ENCODE measurements at regions not wholly inside any gene's neighbourhood (a gene's known extent, or its start where the extent isn't known, plus 50 kb on each side); places are given as distances from the start of the nearest gene placed in this dataset.
"Not testable (repeated sequence)": the region's sequence is repeated elsewhere in the genome, so short reads cannot be mapped to it uniquely, and the experiment has no call there.

GRCh38 chr7:145795132-145795531, 321.5 kb upstream of the CNTNAP2 start:
- no peak for DNase-seq (ENCODE audit: low read depth)

GRCh38 chr7:145784809-145785780, 331.5 kb upstream of the CNTNAP2 start:
- DNase-seq (ENCODE audit: low read depth): no peak

- DNase-seq (ENCODE audit: low read depth): not testable (repeated sequence)
Measured at GRCh38 chr7:145781388-145781787, 335.2 kb upstream of the CNTNAP2 start.

- DNase-seq (ENCODE audit: low read depth): no peak
Measured at GRCh38 chr7:145779140-145779539, 337.5 kb upstream of the CNTNAP2 start.

GRCh38 chr7:145774777-145775176, 341.8 kb upstream of the CNTNAP2 start:
- no peak for DNase-seq (ENCODE audit: low read depth)

GRCh38 chr7:145753004-145753403, 363.6 kb upstream of the CNTNAP2 start:
- DNase-seq (ENCODE audit: low read depth): no peak

GRCh38 chr7:145737617-145738016, 379.0 kb upstream of the CNTNAP2 start:
- DNase-seq (ENCODE audit: low read depth): no peak

- DNase-seq (ENCODE audit: low read depth): no peak
Measured at GRCh38 chr7:145735061-145735460, 381.5 kb upstream of the CNTNAP2 start.

GRCh38 chr7:145732521-145732920, 384.1 kb upstream of the CNTNAP2 start:
- DNase-seq (ENCODE audit: low read depth): no peak

GRCh38 chr7:145729691-145730090, 386.9 kb upstream of the CNTNAP2 start:
- no peak for DNase-seq (ENCODE audit: low read depth)

GRCh38 chr7:145718129-145718528, 398.5 kb upstream of the CNTNAP2 start:
- DNase-seq (ENCODE audit: low read depth): no peak

GRCh38 chr7:145700488-145700887, 416.1 kb upstream of the CNTNAP2 start:
- no peak for DNase-seq (ENCODE audit: low read depth)

- DNase-seq (ENCODE audit: low read depth): no peak
Measured at GRCh38 chr7:145698526-145699262, 417.9 kb upstream of the CNTNAP2 start.

- not testable (repeated sequence) for DNase-seq (ENCODE audit: low read depth)
Measured at GRCh38 chr7:145697412-145698107, 419.0 kb upstream of the CNTNAP2 start.

- no peak for DNase-seq (ENCODE audit: low read depth)
Measured at GRCh38 chr7:145696071-145696470, 420.5 kb upstream of the CNTNAP2 start.

- DNase-seq (ENCODE audit: low read depth): no peak
Measured at GRCh38 chr7:145692237-145692950, 424.2 kb upstream of the CNTNAP2 start.

- no peak for DNase-seq (ENCODE audit: low read depth)
Measured at GRCh38 chr7:145691377-145691914, 425.2 kb upstream of the CNTNAP2 start.

- DNase-seq (ENCODE audit: low read depth): no peak
Measured at GRCh38 chr7:145681646-145682045, 435.0 kb upstream of the CNTNAP2 start.

GRCh38 chr7:145681159-145681558, 435.4 kb upstream of the CNTNAP2 start:
- DNase-seq (ENCODE audit: low read depth): no peak

- no peak for DNase-seq (ENCODE audit: low read depth)
Measured at GRCh38 chr7:145665499-145666258, 450.9 kb upstream of the CNTNAP2 start.

GRCh38 chr7:145655666-145656065, 460.9 kb upstream of the CNTNAP2 start:
- no peak for DNase-seq (ENCODE audit: low read depth)
